MCF 10A (cell line): ENCODE measurements at regions not wholly inside any gene's neighbourhood (a gene's known extent, or its start where the extent isn't known, plus 50 kb on each side); places are given as distances from the start of the nearest gene placed in this dataset.
A peak's percentile ranks its signal among the peaks of the same experiment; 100 is the strongest.

Source experiments
- BruUV-seq: library from RNA; stranded (reverse); fragments of 400-500 nt; replicated peaks from 2 replicates; lab custom pipeline; 2021; lab: Mats Ljungman, UMichigan
- CTCF ChIA-PET: fragments of 300-600 bp; sonication (Branson Sonifier 250); formaldehyde crosslinking; extraction: SDS; loops from one replicate; lab custom pipeline; 2021; ENCODE audit warnings: antibody characterized with exemption, inconsistent platforms; lab: Yijun Ruan, JAX
- POLR2A ChIA-PET: fragments of 300-600, 350-650 bp; sonication (Branson Sonifier 250); formaldehyde crosslinking; extraction: SDS; loops from one replicate; lab custom pipeline; 2020; ENCODE audit warnings: antibody characterized with exemption, inconsistent platforms; lab: Yijun Ruan, JAX
- DNase-seq: peaks from one replicate; pipeline ENCODE4 v3.0.0-alpha.2; 2018; ENCODE audit not compliant: unreplicated experiment
- H3K27ac Mint-ChIP-seq: one replicate; pipeline ENCODE4 v1.8.0; 2022; ENCODE audit warnings: mild to moderate bottlenecking, low read depth, mixed read lengths; ENCODE audit not compliant: unreplicated experiment
- H3K27me3 Mint-ChIP-seq: one replicate; pipeline ENCODE4 v1.8.0; 2022; ENCODE audit warnings: mixed read lengths; ENCODE audit not compliant: insufficient read depth, unreplicated experiment
- H3K36me3 Mint-ChIP-seq: one replicate; pipeline ENCODE4 v1.8.0; 2022; ENCODE audit warnings: mild to moderate bottlenecking, moderate library complexity, mixed read lengths; ENCODE audit not compliant: insufficient read depth, unreplicated experiment
- H3K4me1 Mint-ChIP-seq: one replicate; pipeline ENCODE4 v1.8.0; 2022; ENCODE audit warnings: mixed read lengths; ENCODE audit not compliant: insufficient read depth, unreplicated experiment
- H3K4me3 Mint-ChIP-seq: one replicate; pipeline ENCODE4 v1.8.0; 2022; ENCODE audit warnings: mild to moderate bottlenecking, moderate library complexity, mixed read lengths; ENCODE audit not compliant: unreplicated experiment
- H3K9me3 Mint-ChIP-seq: one replicate; pipeline ENCODE4 v1.8.0; 2022; ENCODE audit warnings: mixed read lengths; ENCODE audit not compliant: unreplicated experiment
- CTCF ChIP-seq: fragments of 200-600 bp; IDR thresholded peaks from one replicate; pipeline ENCODE4 v1.8.0; 2022; ENCODE audit warnings: antibody characterized with exemption, mild to moderate bottlenecking; ENCODE audit not compliant: unreplicated experiment
- intact Hi-C: fragments of 100-400 bp; cut with micrococcal nuclease; formaldehyde crosslinking; loops from 2 replicates; pipeline ENCODE4 v1.14.1; 2022

GRCh38 chr2:212712991-212713390, 174.4 kb upstream of the ERBB4 start:
- BruUV-seq = no TSS peak
- no peak overlapping the region for H3K27ac Mint-ChIP-seq
- no peaks in the 10 kb centered on the region for H3K27me3 Mint-ChIP-seq

GRCh38 chr2:212712466-212712865, 173.9 kb upstream of the ERBB4 start:
- Mint-ChIP-seq H3K27ac (no peak overlapping the region), H3K27me3 (no peaks in the 10 kb centered on the region), H3K9me3 (no peaks in the 10 kb centered on the region), H3K4me1 (peaks cover 15% of the 10 kb centered on the region), H3K4me3 (no peak overlapping the region), H3K36me3 (no peaks in the 10 kb centered on the region)
- intact Hi-C loops = no loop called here
- ChIA-PET POLR2A (interaction anchor here (0.7 to 1.0 kb wide), 4 partner anchors 18 to 439 kb away, joined by 3 to 4 read pairs (median 3); partner anchors contain the start of gene IKZF2), CTCF (interaction anchor here (0.6 to 1.3 kb wide), 4 partner anchors 26 to 449 kb away, joined by 3 to 5 read pairs (median 4); no protein-coding TSS in a partner anchor)
- BruUV-seq = no TSS peak
- TF ChIP-seq CTCF = no peak
- DNase-seq = no peak

More at GRCh38 chr2:212712991-212713390, 174.4 kb upstream of the ERBB4 start:
- intact Hi-C loops = no loop called here
- H3K4me3 Mint-ChIP-seq = no peak overlapping the region
- H3K4me1 Mint-ChIP-seq = peaks cover 15% of the 10 kb centered on the region
- CTCF ChIA-PET = interaction anchor here (0.6 to 1.3 kb wide), 3 partner anchors 15 to 1141 kb away, joined by 4 to 6 read pairs (median 5); no protein-coding TSS in a partner anchor
- TF ChIP-seq CTCF = no peak
- POLR2A ChIA-PET = interaction anchor here (0.8 to 1.6 kb wide), 3 partner anchors 76 to 438 kb away, joined by 3 read pairs; partner anchors contain the start of gene IKZF2
- no peaks in the 10 kb centered on the region for H3K36me3 Mint-ChIP-seq
- DNase-seq = no peak
- no peaks in the 10 kb centered on the region for H3K9me3 Mint-ChIP-seq

- Mint-ChIP-seq H3K4me3 (no peak overlapping the region), H3K4me1 (peaks cover 15% of the 10 kb centered on the region), H3K9me3 (no peaks in the 10 kb centered on the region), H3K36me3 (no peaks in the 10 kb centered on the region), H3K27ac (no peak overlapping the region), H3K27me3 (no peaks in the 10 kb centered on the region)
- DNase-seq = peak; percentile 8
- ChIA-PET CTCF (interaction anchor here (0.6 to 1.3 kb wide), 4 partner anchors 25 to 450 kb away, joined by 3 to 5 read pairs (median 4); no protein-coding TSS in a partner anchor), POLR2A (interaction anchor here (0.7 to 1.0 kb wide), 4 partner anchors 19 to 440 kb away, joined by 3 to 4 read pairs (median 3); partner anchors contain the start of gene IKZF2)
- TF ChIP-seq CTCF = no peak
- intact Hi-C loops = no loop called here
- BruUV-seq = no TSS peak
These were observed 173.3 kb upstream of the ERBB4 start for GRCh38 chr2:212711856-212712255.

GRCh38 chr2:212709280-212709679, 170.7 kb upstream of the ERBB4 start:
- CTCF ChIA-PET = interaction anchor here (0.7 kb wide), 1 partner anchor 120 kb away, joined by 3 read pairs; no protein-coding TSS in a partner anchor
- H3K27ac Mint-ChIP-seq = no peak overlapping the region
- POLR2A ChIA-PET = no interaction called here

More at GRCh38 chr2:212709280-212709679, 170.7 kb upstream of the ERBB4 start:
- H3K27me3 Mint-ChIP-seq = no peaks in the 10 kb centered on the region
- H3K4me3 Mint-ChIP-seq = no peak overlapping the region
- no peaks in the 10 kb centered on the region for H3K36me3 Mint-ChIP-seq
- no TSS peak for BruUV-seq
- no peaks in the 10 kb centered on the region for H3K9me3 Mint-ChIP-seq
- TF ChIP-seq CTCF = no peak
- no peak for DNase-seq
- intact Hi-C loops = no loop called here
- H3K4me1 Mint-ChIP-seq = peaks cover 15% of the 10 kb centered on the region
